ENCODE measurements at regions not wholly inside any gene's neighbourhood (a gene's known extent, or its start where the extent isn't known, plus 50 kb on each side); places are given as distances from the start of the nearest gene placed in this dataset.

- no peak overlapping the region for H3K27ac Mint-ChIP-seq
- H3K9me3 Mint-ChIP-seq: no peaks in the 10 kb centered on the region
- H3K4me1 Mint-ChIP-seq: peaks cover 11% of the 10 kb centered on the region
- POLR2A ChIA-PET: no interaction called here
- no peaks in the 10 kb centered on the region for H3K36me3 Mint-ChIP-seq
- CTCF ChIA-PET: no interaction called here
- ATAC-seq: no peak
- no peaks in the 10 kb centered on the region for H3K27me3 Mint-ChIP-seq (ENCODE audit: low read depth)
- no peak for DNase-seq (ENCODE audit: low spot score)
- TF ChIP-seq SOX15 (CRISPR knock-in tag; IDR thresholded peaks at IDR 0.05): no peak
- TF ChIP-seq MYBL2 (CRISPR knock-in tag; IDR thresholded peaks at IDR 0.05): no peak
- TF ChIP-seq MLX (CRISPR knock-in tag; IDR thresholded peaks at IDR 0.05): no peak
- no peak for TF ChIP-seq ELF4 (CRISPR knock-in tag; IDR thresholded peaks at IDR 0.05; ENCODE audit: low read depth)
- no peak for TF ChIP-seq GTF2I (CRISPR knock-in tag; conservative IDR thresholded peaks at IDR 0.05)
- no peak for TF ChIP-seq PRRX2 (CRISPR knock-in tag; IDR thresholded peaks at IDR 0.05)
- no peak for TF ChIP-seq RELA (CRISPR knock-in tag; IDR thresholded peaks at IDR 0.05; ENCODE audit: borderline replicate concordance)
- no peak for TF ChIP-seq IRF2 (CRISPR knock-in tag; IDR thresholded peaks at IDR 0.05; ENCODE audit: borderline replicate concordance, low read depth)
- no peak for TF ChIP-seq CBFB (CRISPR knock-in tag; IDR thresholded peaks at IDR 0.05; ENCODE audit: low read depth)
- no peak for TF ChIP-seq NFATC4 (CRISPR knock-in tag; IDR thresholded peaks at IDR 0.05)
- TF ChIP-seq ZNF121 (CRISPR knock-in tag; IDR thresholded peaks at IDR 0.05): no peak
- TF ChIP-seq CREM (CRISPR knock-in tag; IDR thresholded peaks at IDR 0.05): no peak
- no peak for TF ChIP-seq USF2 (CRISPR knock-in tag; IDR thresholded peaks at IDR 0.05)
- no peak for TF ChIP-seq FOXJ3 (CRISPR knock-in tag; IDR thresholded peaks at IDR 0.05; ENCODE audit: borderline replicate concordance)
- no peak for TF ChIP-seq JAZF1 (CRISPR knock-in tag; IDR thresholded peaks at IDR 0.05)
- H3K4me3 Mint-ChIP-seq: no peak overlapping the region
Measured at GRCh38 chr13:60721063-60721462, 324.0 kb downstream of the TDRD3 start.

GRCh38 chr13:60720590-60720989, 323.6 kb downstream of the TDRD3 start:
- DNase-seq (ENCODE audit: low spot score): no peak
- POLR2A ChIA-PET: no interaction called here
- Mint-ChIP-seq H3K36me3 (no peaks in the 10 kb centered on the region), H3K27me3 (ENCODE audit: low read depth) (no peaks in the 10 kb centered on the region), H3K9me3 (no peaks in the 10 kb centered on the region), H3K4me1 (peaks cover 11% of the 10 kb centered on the region), H3K27ac (no peak overlapping the region), H3K4me3 (no peak overlapping the region)
- CTCF ChIA-PET: no interaction called here
- TF ChIP-seq RELA (CRISPR knock-in tag; IDR thresholded peaks at IDR 0.05; ENCODE audit: borderline replicate concordance) (no peak), GTF2I (CRISPR knock-in tag; conservative IDR thresholded peaks at IDR 0.05) (no peak), ZNF317 (CRISPR knock-in tag; IDR thresholded peaks at IDR 0.05; ENCODE audit: borderline replicate concordance, low read depth) (no peak), ZNF512 (CRISPR knock-in tag; IDR thresholded peaks at IDR 0.05; ENCODE audit: borderline replicate concordance) (no peak), ATF2 (CRISPR knock-in tag; IDR thresholded peaks at IDR 0.05; ENCODE audit: borderline replicate concordance, low read depth) (no peak), CDX4 (CRISPR knock-in tag; IDR thresholded peaks at IDR 0.05; ENCODE audit: borderline replicate concordance) (no peak), ZNF263 (CRISPR knock-in tag; IDR thresholded peaks at IDR 0.05; ENCODE audit: low read depth) (no peak), E2F1 (CRISPR knock-in tag; IDR thresholded peaks at IDR 0.05) (no peak), NR1H2 (CRISPR knock-in tag; IDR thresholded peaks at IDR 0.05) (no peak), TEAD1 (CRISPR knock-in tag; IDR thresholded peaks at IDR 0.05) (no peak), NFATC4 (CRISPR knock-in tag; IDR thresholded peaks at IDR 0.05) (no peak), CREB1 (CRISPR knock-in tag; IDR thresholded peaks at IDR 0.05) (no peak)
- ATAC-seq: no peak

Measured in WTC11 (cell line).